ENCODE measurements at regions not wholly inside any gene's neighbourhood (a gene's known extent, or its start where the extent isn't known, plus 50 kb on each side); places are given as distances from the start of the nearest gene placed in this dataset.
"Not testable (repeated sequence)": the region's sequence is repeated elsewhere in the genome, so short reads cannot be mapped to it uniquely, and the experiment has no call there.

DNA sequence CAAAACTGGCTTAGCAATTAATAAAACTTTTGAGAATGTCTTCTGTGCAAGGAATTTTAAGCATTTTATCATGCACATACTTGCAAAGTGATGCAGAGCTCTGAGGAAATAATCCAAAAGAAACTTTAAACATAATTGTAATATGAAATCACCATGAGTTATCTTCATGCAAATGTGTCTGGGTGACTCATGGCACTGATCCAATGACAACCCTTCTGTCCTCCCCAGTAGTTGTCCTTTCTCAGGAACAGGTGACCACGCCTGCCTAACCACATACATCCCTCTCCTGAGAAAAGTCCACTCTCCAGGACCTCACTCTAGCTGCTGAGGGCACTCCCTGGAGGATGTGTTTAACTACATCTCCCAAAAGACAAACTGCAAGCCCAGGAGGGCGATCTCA, 530.6 kb upstream of the IL12A start:
- peak; percentile 51 for DNase-seq (ENCODE audit: low read depth)

DNA sequence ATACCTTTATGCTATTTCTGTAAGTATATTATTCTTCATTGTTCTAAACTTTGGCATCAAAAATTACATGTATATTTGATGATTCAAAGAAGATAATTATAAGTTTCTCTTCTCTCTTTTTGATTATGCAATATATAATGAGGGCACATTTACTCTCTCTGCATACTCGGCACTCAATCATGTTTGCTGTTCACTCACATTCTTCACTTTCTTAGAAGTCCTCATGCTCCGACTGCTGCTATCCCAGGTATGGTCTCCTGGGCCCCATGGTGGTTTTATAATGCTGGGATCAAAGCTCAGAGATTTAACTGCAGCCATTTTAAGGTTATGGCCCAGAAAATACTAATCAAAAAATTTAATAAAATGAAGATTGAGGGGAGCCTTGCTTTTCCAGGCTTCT, 529.7 kb upstream of the IL12A start:
- DNase-seq (ENCODE audit: low read depth) = no peak

DNA sequence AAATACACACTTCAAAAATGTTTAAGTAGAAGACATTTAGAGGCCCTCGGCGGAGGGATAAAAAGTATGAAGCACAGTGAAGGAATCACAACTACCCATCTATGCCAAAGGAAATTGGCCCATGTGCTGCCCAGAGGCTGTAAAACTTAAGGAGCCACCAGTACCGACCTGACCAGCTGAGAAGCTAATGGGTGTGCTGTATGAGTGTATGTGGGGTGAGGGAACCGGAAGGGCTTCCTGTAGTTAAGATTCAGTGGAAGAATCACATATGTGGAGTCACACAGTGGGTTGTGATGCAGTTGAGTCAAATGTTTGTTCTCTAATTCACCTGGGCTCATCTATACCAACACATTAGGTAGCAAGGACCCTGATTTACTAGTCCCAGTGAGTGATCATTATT, 516.0 kb upstream of the IL12A start:
- no peak for DNase-seq (ENCODE audit: low read depth)

DNA sequence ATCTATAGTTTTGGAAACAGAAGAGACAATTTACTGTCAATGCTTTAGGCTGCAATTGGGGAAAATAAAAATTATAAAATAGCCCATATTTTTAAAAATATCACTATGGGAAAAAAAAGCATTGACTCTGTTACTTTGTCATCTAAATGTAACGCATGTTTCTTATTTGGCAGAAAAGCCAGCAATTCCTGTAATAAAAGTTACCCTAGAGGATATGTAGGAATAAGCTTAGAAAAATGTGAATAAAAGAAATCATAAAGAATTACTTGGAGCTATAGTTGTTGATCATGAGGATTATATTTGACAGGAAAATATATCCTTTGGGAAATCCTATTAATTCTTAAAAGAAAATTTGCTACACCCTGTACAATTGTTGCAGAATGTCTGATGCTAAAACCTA, 515.4 kb upstream of the IL12A start:
- DNase-seq (ENCODE audit: low read depth) = no peak

DNA sequence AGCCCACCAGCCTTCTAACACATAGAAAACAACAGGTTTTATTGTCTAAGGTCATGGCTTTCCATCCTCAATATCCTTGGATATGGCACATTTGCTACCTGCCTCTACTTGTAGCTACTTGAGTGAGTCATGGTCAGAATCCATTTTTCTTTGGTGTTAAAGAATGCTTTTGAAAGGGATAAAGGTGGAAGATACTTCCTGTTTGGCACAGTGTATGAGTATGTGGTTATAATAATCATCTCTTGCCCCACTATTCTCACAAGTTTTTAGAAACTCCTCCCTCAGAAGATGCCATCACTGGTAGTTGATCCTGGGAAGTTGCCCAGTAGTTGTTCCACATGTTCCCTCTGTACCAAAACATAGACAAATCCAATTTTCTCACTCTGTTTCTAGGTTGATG, 508.6 kb upstream of the IL12A start:
- no peak for DNase-seq (ENCODE audit: low read depth)

DNA sequence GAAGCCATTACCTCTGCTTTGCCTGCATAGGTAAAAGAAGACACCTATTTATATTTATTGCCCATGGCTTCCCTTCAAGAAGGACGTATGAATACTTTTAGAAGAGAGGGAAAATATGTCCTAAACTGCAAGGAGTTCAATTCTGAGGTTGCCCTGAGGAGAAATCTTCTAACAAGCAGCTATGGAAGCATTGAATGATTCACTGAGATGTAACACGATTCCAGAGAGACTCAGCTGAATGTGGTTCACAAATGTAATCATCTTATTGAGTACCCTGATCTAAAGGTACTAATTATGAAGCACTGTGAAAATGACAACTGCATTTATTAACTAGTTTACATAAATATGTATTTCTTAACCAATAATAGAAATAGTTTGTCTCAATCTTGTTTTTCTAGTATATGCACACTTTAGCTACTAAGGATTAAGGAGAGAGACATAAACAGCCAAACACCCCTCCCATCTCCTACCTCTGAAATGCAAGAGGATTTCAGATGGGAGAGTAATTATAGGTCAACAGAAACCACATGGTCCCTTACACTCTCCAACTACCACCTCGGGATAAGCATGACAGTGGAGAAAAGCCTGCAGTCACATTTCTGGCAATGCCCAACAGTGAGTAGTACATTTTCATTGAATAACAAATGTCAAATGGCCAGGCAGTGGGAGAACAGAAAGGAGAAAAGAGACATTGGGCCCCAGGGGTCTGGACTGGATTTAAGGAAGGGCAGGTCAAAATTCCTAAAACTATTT, 506.2 kb upstream of the IL12A start:
- DNase-seq (ENCODE audit: low read depth) = no peak

DNA sequence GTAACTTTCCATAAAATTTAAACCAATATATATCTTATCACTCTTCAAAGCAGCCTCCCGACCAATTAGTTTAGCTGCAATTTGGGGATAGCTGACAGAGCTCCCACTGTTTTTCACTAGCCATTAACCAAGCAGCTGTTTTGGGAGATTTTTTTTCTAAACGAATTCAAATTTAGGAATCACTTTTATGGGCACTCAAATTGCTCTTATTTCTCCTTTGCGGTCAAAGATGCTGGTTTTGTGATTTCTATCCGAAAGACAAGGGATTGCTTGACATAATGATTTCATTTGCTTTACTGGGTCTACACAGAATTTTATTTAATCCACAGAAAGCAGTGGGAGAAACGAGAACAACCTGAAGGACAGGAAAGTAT, 505.7 kb upstream of the IL12A start:
- DNase-seq (ENCODE audit: low read depth) = no peak

DNA sequence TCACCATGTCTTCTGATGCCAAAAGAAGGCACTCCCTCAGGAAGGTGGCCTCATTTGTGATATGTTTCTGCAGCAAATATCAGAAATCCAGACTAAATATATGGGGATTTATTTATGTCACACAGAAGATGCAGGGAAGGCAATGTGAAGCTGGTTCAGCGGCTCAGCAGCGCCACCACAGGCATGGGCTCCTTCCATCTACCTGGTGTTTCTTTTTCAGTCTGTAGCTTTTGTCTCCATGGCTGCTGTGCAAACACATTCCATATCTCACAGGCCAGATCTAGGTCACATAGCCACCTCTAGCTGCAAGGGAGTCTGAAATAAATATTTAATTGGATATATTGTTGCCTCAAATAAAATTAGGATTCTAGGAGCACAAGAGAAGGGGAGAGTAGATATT, 502.1 kb upstream of the IL12A start:
- no peak for DNase-seq (ENCODE audit: low read depth)

DNA sequence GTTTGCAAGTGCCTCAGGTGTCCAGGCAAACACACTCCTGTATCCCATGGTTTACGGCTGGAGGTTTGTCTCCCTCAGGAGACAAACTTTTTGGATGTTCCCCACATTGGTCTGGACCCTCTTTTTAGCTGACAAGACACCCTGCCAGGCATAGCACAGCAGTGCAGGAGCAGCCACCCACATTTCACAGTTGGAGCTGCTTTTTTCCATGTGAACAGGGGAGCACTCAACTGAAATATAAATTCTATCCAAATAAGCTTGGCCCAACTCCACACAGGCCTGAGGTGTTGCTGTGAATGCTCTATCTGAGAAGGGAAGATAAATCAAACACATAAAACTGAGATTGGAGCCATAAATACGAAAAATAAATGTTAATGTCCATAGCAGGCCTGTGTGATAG, 501.3 kb upstream of the IL12A start:
- DNase-seq (ENCODE audit: low read depth) = no peak

DNA sequence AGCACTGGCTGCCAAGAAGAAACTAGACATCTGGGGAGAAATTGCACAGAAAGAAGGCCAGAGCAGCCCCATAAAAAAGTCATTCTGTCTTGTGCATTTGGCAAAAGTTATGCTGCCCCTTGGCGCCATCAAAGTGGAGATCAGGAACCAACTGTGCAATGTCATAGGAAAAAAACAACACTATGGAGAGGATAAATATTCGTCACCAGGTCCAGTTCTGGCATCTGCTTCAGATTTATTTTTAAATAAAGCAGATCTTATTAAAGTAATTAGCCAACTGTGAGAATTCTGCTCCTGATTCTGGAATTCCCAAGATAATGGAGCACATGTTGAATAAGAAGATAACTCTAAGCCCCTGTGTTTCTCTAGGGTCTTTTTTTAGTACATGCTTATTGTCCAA, 500.0 kb upstream of the IL12A start:
- DNase-seq (ENCODE audit: low read depth) = no peak

DNA sequence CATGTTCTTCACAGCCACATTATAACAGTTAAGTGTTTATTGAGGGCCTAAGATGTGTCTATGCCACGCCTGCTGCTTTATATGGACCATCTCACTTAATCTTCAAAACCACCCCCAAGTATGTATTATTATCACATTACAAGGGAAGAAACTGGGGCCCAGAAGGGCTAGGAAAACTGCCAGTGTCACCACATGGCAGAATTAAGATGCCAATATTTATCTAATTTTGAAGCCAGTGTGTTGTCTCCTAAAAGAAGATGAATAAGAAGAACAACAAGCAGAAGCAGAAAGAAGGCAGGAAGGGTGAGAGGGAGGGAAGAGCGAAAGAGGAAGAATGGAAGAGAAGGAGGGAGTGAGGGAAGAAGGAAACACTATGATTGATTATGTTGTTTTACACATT, 491.3 kb upstream of the IL12A start:
- DNase-seq (ENCODE audit: low read depth) = no peak

DNA sequence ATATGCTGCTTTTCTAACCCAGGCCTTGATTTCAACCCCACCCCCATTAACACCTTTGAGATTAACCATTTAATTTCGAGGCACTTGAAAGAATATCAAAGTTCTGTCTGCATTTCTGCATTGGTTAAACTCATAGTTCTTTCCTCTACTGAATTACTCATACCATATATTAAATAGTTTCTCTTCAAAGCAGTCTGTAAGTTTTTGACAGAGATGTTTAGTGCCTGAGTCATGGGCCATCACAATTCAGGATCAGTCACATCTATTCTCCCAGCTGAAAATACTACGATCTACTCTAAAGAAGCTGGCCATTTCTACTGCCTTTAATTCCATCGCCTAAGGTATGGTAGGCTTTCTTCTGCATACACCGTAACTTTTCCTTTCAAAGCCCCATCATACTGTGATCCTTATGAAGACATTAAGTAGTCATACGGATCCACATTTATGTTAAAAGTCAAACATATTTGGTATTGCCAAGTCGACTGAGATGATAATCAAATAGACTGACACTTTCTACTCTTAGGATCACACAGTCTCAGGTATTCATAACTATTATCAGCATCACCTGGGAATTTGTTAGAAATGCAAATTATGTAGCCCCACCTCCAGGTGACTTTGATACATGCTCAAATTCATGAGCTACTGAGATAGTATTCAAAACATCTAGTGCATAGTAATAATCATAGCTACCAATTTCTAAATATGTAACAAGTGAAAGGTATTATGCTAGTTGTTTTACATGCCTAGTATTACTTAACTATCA, 489.4 kb upstream of the IL12A start:
- no peak for DNase-seq (ENCODE audit: low read depth)

DNA sequence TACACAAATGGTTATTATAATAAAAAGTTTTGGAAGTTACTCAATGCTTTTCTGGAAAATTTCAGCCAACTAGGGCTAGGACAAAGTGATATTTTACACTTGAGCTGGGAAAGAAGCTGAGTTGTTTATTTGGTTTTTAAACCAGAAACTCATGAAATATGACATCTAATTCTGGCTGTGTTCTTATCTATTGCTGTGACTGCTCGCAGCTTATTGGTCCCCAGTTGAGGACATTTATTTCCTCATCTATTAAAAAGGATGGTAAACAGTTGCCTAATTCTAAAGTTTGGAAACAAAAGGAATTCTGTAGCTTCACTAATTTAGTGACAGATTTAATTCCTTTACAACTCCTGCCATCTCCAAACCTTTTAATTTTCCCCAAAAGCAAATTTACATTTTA, 487.6 kb upstream of the IL12A start:
- no peak for DNase-seq (ENCODE audit: low read depth)

DNA sequence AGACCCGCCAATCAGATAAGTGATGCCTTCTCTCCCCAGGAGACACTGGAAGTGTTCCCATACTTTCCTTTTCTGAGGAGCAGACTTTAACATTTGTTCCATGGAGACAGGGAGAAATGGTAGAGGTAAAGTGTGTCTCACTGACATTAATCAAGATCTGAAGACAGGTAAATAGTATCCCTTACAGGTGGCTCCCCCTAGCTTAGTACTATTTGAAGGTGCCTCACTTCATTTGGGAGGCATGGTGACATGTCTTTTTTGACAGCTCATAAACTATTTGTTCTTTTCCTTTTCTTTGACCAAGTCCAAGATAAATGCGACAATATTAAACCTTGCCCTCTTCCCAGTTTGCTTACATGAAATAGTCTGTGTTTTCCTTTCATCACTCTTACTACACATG, 485.6 kb upstream of the IL12A start:
- no peak for DNase-seq (ENCODE audit: low read depth)

DNA sequence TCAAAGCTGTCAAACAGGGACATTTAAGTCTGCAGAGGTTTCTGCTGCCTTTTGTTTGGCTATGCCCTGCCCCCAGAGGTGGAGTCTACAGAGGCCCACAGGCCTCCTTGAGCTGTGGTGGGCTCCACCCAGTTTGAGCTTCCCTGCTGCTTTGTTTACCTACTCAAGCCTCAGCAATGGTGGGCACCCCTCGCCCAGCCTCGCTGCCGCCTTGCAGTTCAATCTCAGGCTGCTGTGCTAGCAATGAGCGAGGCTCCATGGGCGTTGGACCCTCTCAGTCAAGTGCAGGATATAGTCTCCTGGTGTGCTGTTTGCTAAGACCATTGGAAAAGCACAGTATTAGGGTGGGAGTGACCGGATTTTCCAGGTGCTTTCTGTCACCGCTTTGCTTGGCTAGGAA, 477.6 kb upstream of the IL12A start:
- not testable (repeated sequence) for DNase-seq (ENCODE audit: low read depth)

DNA sequence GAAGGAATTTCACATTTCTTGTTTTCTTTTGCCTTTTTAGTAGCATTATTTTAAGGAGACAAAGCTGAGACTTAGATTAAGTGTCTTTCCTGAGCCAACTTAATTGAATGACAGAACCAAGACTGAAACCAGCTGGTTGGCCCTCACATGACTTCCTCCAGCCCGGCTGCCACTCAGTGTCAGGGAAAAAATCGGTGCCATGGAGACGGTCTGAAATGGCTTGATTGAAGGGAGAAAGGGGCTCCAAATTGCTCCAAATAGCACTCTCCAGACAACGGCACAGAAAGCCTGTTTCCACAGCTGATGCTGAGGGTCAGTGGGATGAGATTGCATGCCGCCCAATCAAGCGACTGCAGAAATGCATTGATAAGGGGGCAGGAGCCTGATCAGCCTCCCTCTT, 475.2 kb upstream of the IL12A start:
- no peak for DNase-seq (ENCODE audit: low read depth)

DNA sequence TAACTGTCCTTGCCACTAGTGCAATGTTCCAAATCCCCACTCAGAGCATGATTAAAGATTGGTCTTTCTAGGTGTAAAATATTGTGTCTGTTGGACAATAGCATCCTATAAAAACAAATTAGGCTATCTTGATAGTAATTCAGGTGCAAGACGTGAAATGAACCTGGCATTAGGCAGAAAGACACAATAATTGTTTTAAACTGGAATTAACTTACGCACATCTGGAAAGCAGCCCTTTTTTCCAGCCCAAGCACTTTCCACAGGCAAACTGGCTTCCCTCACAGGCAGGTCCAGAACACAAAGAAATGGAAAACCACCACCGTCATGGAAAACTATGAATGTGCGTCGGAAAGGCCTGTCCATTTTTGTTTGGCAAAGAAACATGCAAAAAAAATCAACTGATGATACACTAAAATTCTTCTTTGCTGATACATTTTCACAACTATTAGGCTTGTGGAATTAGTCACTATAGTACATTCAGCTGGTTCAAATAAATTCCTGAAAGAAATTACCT, 474.7 kb upstream of the IL12A start:
- no peak for DNase-seq (ENCODE audit: low read depth)

DNA sequence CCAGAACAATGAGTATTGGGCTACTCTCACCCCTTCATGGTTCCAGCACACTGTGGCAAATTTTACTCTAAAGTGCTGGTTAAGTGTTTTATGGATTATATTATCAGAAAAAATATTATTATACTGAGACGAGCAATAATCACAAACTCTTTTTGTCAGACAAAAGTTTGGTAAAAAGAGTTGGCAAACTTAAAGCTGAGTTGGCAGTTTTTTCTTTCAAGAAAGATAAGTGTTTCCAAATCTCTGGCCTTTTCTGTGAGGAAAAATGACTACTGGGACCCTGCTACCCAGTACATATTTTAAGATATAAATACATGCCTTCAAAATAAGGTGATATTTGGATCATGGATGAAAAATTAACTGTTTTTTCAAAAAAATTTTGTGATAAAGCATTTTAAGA, 471.5 kb upstream of the IL12A start:
- DNase-seq (ENCODE audit: low read depth) = no peak

DNA sequence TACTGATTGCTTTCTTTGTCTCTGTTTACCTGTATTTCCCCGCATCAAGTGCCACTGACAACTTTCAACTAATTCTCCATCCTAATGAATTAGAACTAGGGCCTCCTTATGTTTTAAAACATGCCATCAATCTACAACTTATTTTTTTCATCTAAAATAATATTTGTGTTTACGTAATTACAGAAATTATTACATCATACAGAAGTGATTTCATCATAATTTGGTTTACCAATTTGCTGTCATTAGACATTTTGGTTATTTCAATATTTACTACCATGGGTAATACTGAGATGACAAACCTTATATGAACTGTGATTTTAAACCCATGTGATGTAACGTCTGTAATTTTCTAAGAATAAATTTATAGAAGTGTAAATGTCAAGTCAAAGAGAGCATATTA, 468.0 kb upstream of the IL12A start:
- DNase-seq (ENCODE audit: low read depth) = no peak

DNA sequence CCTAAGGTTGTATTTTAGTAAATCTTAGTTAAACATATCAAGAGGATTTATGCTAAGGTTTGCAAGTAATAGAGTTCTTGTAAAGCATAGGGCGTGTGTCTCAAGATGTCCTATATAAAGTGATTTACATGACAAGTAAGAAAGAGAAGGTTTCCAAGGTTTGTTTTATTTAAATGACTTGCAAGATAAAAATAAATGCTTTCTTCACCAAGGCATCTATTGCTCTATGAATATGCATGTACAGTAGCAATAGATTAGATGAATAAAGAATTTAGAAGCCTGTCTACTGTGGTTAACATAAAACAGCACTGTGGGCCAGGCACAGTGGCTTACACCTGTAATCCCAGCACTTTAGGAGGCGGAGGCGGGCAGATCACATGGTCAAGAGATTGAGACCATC, 466.4 kb upstream of the IL12A start:
- DNase-seq (ENCODE audit: low read depth) = no peak

DNA sequence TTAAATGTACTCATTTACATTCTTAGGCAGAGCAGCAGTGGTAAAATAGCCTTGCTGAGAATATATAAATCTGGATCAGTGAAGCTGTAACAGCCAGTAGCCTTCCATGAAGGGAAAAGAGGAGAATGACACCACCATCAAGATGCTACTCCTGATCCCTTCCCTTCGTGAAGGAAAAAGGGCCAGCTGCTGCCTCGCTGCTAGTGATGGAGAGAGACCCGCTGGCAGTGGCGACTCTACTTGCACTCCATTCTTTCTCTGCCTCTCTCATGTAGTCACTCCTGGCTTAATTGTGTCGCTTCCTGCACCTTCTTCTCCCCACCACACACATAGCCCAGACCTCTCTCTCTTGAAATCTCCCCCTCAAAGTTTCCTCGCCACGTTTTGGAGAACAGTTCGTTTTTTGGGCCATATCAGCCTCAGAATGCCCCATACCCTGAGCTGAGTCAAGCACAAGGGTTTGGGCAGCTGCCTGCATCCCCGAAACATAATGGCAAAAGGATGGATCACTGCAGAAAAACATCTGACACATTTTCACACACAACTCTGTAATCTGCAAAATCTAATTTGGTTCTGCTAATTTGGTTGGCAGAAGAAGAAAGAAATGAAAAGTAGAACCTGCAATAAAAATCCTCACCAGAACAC, 460.3 kb upstream of the IL12A start:
- no peak for DNase-seq (ENCODE audit: low read depth)

DNA sequence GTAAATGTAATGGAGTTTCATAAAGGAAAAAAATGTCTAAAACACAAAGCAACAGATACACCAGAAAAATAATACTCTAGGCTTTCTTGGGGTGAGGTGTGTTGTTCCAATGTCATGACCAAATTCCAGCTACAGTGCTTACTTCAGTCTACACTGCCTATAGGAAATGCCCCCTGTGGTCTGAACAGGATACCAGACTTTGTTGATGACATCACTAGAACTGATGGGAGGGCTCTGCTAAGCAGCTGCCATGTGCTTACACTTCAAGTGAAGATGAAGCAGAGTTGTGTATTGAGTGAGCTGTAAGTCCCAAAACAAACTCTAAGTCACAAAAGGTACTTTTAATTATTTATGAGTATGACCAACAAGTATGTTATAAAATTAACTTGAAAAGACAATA, 456.1 kb upstream of the IL12A start:
- no peak for DNase-seq (ENCODE audit: low read depth)

DNA sequence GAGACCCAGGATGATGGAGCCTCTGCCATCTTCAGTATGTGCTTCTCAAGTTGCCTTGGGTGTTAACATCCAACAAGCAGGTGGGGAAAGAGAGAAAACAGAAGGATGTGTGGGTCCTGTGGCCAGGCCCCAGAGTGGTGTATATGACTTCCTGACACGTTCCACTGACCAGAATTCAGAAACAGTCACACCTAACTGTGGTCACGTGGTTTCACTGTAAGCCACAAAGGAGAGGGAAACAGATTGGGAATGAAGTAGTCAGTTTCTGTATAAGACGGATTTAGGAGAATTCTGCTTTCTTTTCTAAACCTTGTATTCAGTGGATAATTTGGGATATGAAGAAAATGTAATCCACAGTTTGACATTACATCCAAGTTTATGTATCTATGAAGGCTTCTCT, 454.1 kb upstream of the IL12A start:
- DNase-seq (ENCODE audit: low read depth) = no peak
